Testis (tissue), 2 donors: ENCODE measurements at regions not wholly inside any gene's neighbourhood (a gene's known extent, or its start where the extent isn't known, plus 50 kb on each side); places are given as distances from the start of the nearest gene placed in this dataset.

Experiments used
- DNase-seq: peaks from one replicate; pipeline ENCODE4 v3.0.0-alpha.2; 2019
- H3K27ac ChIP-seq, 2 donors: fragments of 200-600 bp; sonication (generic); one replicate each; pipeline ENCODE4 v1.5.1; 2019
- H3K27me3 ChIP-seq: fragments of 200-600 bp; sonication (generic); one replicate; pipeline ENCODE4 v1.5.1; 2019
- H3K36me3 ChIP-seq: fragments of 200-600 bp; sonication (generic); one replicate; pipeline ENCODE4 v1.5.1; 2017; ENCODE audit warnings: low read depth; ENCODE audit errors: missing control alignments
- H3K4me1 ChIP-seq: fragments of 200-600 bp; sonication (generic); one replicate; pipeline ENCODE4 v1.5.1; 2019
- H3K4me3 ChIP-seq, 2 donors: fragments of 200-600 bp; sonication (generic); one replicate each; pipeline ENCODE4 v1.5.1; 2017 to 2019
- H3K9me3 ChIP-seq: fragments of 200-600 bp; sonication (generic); one replicate; pipeline ENCODE4 v1.5.1; 2017
- POLR2A ChIP-seq: fragments of 450-650 bp; IDR thresholded peaks from one replicate; pipeline ENCODE4 v1.6.1; 2017; ENCODE audit warnings: antibody characterized with exemption, mild to moderate bottlenecking, moderate library complexity
- WGBS, 2 donors: methylation state at CpG; one replicate each; pipeline ENCODE4 v1.1.5; 2018; 5-methylcytosine and 5-hydroxymethylcytosine counted together
- intact Hi-C: fragments of 100-400 bp; cut with DNase I; formaldehyde crosslinking; loops from one replicate; pipeline ENCODE4 v1.15.1; 2023; ENCODE audit warnings: low total_unique reads
- TF ChIP-seq, protein P1 (sequence below), 3 experiments: fragments of 450-650 bp in 2 of 3; fragments of 200-600 bp in 1 of 3; sonication (generic) in 1 of 3; IDR thresholded peaks; one replicate each; pipeline ENCODE4 v1.5.1; 2016 to 2019; ENCODE audit warnings: antibody characterized with exemption in 3 of 3, mild to moderate bottlenecking in 2 of 3, moderate library complexity in 1 of 3

DNA sequence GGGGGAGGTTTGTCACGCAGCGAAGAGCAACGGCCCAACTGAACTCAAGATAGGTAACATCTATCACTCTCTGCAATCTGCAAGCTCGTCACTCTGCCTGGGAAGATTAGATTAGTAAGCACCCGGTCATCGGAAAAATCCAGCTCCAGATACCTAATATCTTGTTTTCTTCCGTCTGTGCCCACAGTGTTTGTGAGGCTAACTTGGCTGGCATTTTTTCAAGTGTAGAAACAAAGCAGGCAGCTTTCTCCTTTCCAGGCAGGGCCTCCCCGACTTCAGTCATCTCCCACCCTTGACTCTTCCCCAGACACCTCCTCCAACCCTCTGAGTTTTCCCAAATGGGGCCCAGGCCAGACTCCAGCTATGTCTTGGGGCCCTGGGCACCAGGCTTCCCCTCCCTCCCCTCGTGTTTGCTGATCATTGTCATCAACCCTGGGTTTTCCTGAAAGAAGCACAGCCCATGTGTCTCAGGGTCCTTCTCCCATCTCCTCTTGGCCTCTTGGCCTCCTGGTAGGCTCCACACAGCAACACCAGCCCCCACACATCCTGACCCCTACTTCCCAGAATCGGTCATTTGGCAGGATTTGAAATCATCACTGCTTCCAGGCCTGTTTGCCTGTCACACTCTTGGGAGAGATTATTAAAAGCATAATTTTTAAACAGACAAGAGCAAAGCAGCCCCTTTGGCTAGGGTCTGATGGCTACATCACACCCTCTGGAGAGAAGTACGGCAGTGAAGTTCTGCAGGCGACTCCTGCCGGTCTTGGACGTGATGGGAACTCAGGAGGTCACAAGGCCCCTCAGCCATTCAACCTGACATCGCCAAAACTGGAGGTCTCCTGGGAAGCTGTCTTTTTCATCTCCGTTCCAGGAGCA, 144.9 kb upstream of the ID2 start:
- H3K4me3 ChIP-seq: no peak overlapping the region
- DNase-seq: no peak
- no peaks in the 10 kb centered on the region for H3K9me3 ChIP-seq
- no peaks in the 10 kb centered on the region for H3K36me3 ChIP-seq
- TF ChIP-seq, protein P1, sequence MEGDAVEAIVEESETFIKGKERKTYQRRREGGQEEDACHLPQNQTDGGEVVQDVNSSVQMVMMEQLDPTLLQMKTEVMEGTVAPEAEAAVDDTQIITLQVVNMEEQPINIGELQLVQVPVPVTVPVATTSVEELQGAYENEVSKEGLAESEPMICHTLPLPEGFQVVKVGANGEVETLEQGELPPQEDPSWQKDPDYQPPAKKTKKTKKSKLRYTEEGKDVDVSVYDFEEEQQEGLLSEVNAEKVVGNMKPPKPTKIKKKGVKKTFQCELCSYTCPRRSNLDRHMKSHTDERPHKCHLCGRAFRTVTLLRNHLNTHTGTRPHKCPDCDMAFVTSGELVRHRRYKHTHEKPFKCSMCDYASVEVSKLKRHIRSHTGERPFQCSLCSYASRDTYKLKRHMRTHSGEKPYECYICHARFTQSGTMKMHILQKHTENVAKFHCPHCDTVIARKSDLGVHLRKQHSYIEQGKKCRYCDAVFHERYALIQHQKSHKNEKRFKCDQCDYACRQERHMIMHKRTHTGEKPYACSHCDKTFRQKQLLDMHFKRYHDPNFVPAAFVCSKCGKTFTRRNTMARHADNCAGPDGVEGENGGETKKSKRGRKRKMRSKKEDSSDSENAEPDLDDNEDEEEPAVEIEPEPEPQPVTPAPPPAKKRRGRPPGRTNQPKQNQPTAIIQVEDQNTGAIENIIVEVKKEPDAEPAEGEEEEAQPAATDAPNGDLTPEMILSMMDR (IDR thresholded peaks at IDR 0.05): no peak
- TF ChIP-seq POLR2A: no peak
- no peaks in the 10 kb centered on the region for H3K27me3 ChIP-seq
- intact Hi-C loops: no loop called here
- H3K4me1 ChIP-seq: peaks cover 10% of the 10 kb centered on the region
- H3K27ac ChIP-seq: no peak overlapping the region
- 80 to 82% methylated on average over 14 to 16 of the region's 16 CpGs for WGBS, 2 donors

DNA sequence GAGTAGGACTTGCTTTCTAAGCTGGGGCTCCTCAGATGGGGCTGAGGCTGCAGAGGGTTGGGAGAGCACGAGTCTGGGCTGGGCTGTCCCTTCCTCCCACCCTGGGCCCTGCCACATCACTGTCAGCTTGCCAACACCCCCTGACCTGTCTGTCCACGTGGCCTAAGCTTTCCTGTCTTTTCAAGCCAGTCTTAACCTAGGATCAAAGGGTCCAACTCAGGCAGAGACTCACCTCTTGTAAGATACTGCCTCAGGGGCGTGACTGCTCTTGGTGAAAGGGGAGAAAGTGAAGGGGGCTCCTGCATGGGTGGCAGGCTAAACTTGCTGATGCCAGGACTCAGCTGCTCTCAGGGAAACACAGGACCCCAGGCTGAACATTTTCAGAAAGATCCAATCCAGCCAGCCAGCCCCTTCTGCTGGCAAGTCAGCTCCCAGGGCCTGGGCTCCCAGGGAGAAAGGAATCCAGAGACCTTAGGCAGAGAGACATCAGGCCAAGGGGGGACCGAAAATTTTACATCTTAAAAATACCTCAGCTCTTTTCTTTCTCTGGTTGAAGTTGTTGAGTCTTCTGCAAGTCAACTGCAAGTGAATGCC, 144.2 kb upstream of the ID2 start:
- WGBS, 2 donors: 83 to 85% methylated on average over 4 of the region's 4 CpGs
- Histone ChIP-seq H3K27me3 (no peaks in the 10 kb centered on the region), H3K4me3 (no peak overlapping the region), H3K27ac (no peak overlapping the region), H3K36me3 (no peaks in the 10 kb centered on the region), H3K4me1 (peaks cover 10% of the 10 kb centered on the region), H3K9me3 (no peaks in the 10 kb centered on the region)
- TF ChIP-seq, protein P1 (IDR thresholded peaks at IDR 0.05): no peak
- no peak for TF ChIP-seq POLR2A
- intact Hi-C loops: no loop called here
- no peak for DNase-seq

DNA sequence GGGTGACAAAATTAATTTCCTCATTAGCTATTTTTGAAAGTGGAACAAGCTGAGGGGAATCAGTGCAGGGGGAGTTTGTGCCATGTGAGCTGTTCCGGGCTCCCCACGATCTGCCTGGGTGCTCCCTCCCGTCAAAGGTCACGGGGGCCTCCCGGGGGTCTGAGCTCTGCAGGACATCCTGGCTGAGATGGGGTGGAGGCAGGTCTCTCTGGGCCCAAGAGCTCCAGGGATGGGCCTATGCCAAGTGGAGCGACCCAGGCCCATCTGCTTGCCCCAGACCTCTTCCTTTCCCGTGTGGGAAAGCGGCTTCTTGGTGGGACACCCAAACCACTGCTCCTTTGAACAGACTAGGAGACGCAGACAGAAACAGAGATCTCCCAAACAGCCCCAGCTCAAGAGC, 143.3 kb upstream of the ID2 start:
- no peaks in the 10 kb centered on the region for H3K9me3 ChIP-seq
- no peak overlapping the region for H3K4me3 ChIP-seq
- H3K36me3 ChIP-seq: no peaks in the 10 kb centered on the region
- intact Hi-C loops: no loop called here
- H3K27me3 ChIP-seq: no peaks in the 10 kb centered on the region
- no peak for DNase-seq
- TF ChIP-seq, protein P1 (IDR thresholded peaks at IDR 0.05): no peak
- no peak for TF ChIP-seq POLR2A
- 75 to 87% methylated on average over 6 to 9 of the region's 9 CpGs for WGBS, 2 donors
- H3K4me1 ChIP-seq: peaks cover 10% of the 10 kb centered on the region
- no peak overlapping the region for H3K27ac ChIP-seq

DNA sequence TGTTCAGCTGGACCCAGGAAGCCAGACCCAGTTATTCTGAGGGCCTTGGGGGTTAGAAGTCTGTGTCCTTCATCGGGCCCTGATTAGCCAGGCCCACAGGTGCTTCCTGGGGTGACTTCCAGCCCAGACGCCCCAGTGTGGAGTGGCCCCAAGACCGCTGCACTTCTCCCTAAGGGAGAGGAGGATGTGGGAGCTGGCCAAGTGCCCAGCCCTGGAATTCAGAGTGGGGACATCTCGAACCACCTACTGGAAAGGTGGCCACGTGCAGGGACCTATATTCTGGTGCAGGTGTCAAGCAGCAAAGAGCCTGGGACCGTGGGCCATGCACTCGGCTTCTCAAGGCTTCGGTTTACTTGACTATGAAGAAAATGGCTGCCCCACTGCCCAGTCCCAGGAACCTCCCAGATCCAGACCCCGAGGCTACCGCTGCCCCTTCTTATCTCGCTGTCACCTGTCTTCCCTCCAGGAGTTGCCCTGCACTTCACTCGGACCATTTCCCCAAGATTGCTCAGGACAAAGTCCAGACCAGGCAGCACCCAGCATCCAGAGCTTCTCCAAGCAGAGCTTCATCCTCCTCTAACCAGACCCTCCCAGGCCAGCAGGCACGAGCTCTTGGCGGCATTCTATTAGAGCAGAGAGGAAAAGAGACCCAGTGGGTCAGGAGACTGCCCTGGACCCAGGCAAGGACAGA, 142.8 kb upstream of the ID2 start:
- Histone ChIP-seq H3K4me1 (peaks cover 10% of the 10 kb centered on the region), H3K27me3 (no peaks in the 10 kb centered on the region), H3K4me3 (no peak overlapping the region), H3K9me3 (no peaks in the 10 kb centered on the region), H3K27ac (no peak overlapping the region), H3K36me3 (no peaks in the 10 kb centered on the region)
- DNase-seq: no peak
- intact Hi-C loops: no loop called here
- TF ChIP-seq POLR2A: no peak
- TF ChIP-seq, protein P1 (IDR thresholded peaks at IDR 0.05): no peak
- 91 to 92% methylated on average over 13 to 14 of the region's 14 CpGs for WGBS, 2 donors
